ENCODE measurements at regions not wholly inside any gene's neighbourhood (a gene's known extent, or its start where the extent isn't known, plus 50 kb on each side); places are given as distances from the start of the nearest gene placed in this dataset.

DNA sequence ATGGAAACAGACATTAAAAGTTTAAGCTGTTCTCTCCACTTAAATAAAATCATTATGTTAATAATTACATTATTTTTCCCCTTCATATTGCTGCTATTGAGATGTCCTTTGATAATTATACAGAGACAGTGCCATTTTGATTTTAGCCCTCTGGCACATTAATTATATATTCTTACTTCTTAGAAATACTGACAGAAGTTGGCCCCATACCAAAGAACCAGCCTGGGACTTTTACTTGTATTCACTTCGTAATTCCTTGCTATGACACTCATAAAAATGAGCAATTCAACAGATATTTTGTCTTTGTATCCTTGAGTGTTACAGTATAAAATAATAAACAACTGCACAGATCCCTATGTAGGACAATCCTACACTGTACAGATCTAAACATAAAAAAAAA is 743.7 kb downstream of the TBC1D32 start:
- TF ChIP-seq, protein P1, sequence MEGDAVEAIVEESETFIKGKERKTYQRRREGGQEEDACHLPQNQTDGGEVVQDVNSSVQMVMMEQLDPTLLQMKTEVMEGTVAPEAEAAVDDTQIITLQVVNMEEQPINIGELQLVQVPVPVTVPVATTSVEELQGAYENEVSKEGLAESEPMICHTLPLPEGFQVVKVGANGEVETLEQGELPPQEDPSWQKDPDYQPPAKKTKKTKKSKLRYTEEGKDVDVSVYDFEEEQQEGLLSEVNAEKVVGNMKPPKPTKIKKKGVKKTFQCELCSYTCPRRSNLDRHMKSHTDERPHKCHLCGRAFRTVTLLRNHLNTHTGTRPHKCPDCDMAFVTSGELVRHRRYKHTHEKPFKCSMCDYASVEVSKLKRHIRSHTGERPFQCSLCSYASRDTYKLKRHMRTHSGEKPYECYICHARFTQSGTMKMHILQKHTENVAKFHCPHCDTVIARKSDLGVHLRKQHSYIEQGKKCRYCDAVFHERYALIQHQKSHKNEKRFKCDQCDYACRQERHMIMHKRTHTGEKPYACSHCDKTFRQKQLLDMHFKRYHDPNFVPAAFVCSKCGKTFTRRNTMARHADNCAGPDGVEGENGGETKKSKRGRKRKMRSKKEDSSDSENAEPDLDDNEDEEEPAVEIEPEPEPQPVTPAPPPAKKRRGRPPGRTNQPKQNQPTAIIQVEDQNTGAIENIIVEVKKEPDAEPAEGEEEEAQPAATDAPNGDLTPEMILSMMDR (IDR thresholded peaks at IDR 0.05) = no peak
- DNase-seq (ENCODE audit: low spot score) = no peak
- Histone ChIP-seq H3K4me3 (no peak overlapping the region), H3K27ac (no peak overlapping the region)

DNA sequence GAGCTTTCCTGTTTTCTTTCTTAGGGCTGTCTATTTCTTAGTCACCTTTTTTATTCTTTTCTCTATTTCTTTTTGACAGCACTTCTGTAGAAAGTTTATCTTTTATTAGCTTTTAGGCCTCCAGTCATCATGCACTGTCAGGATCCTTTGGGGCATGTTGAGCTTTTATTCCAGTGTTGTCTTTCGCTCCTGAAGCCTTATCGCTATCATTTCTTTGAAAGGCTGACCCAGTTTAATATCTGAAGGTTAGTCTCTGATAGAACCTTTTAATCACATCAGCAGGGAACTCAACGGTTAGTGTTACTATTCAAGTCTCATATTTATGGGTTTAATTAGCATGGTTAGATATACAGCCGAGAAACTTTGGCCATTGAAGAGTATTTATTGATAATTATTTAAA is 745.9 kb downstream of the TBC1D32 start:
- TF ChIP-seq, protein P1 (IDR thresholded peaks at IDR 0.05) = no peak
- no peak overlapping the region for H3K4me3 ChIP-seq
- no peak overlapping the region for H3K27ac ChIP-seq
- DNase-seq (ENCODE audit: low spot score) = no peak

DNA sequence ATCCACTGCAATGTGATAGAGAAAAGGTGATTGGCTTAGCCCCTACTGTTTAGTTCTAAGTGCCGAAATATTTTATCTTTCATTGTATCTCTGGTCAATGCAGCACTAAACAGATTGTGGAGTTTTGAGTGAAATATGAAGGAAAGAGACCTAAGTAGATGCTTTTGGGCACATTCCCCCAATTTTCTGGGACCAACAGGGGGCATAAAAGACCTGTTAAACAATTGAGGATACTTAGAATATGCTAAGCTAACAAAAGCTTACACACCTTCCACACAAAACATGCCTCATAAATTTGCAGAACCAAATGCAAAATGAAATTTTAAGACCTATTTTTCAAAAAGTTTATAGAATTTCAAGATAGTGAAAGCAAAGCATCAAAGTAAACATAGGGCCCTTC is 746.9 kb downstream of the TBC1D32 start:
- DNase-seq (ENCODE audit: low spot score) = no peak
- TF ChIP-seq, protein P1 (IDR thresholded peaks at IDR 0.05) = no peak
- no peak overlapping the region for H3K4me3 ChIP-seq

DNA sequence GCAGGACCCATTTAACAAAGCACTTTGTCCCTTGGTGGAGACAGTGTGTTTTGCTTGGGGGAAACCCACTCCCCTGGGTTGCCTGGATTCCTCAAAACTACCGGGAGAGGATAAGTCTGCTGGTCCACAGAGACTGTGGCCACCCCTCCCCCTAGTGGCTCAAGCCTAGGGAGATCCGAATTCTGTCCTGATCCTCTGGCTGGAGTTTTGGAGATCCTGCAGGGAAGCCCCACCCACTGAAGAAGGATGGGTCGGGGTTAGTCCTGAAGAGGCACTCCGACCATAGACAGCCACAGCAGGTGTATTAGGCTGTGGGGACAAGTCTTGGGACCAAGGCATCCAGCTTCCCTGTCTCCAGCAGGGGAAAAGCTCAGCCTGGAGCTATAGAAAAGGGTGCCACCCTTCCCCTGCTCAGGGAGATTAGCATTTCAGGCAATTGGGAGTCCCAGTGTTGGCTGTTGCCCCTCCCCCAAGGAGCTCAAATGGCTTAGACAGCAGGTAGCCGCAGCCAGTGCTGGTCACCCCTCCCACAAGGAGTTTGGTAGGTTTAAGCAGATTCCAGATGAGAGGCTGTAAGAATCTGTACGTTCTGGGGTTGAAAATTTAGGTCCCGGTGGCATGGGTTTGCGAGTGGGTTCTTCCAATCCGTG is 750.0 kb downstream of the TBC1D32 start:
- no peak overlapping the region for H3K27ac ChIP-seq
- no peak overlapping the region for H3K4me3 ChIP-seq
- DNase-seq (ENCODE audit: low spot score) = no peak
- TF ChIP-seq, protein P1 (IDR thresholded peaks at IDR 0.05) = no peak

More for the DNA sequence above, 746.9 kb downstream of the TBC1D32 start:
- no peak overlapping the region for H3K27ac ChIP-seq

DNA sequence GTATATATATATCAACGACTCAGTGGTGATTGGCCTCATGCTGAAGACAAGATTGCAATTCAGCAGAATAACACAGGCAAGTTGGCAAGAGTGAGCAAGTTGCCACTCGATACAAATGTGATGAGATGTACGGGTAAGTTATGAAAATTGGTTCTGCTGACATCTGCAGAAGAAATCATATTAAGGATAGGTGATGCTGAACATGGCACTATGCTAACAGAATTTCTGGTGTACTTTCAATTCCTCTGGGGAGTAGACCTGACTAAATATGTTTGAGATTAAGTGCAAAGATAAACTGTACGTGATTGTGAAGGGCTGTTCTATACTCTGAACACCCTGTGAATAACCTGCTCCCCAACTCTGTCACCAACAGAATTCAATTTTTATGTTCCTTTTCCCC is 758.2 kb downstream of the TBC1D32 start:
- TF ChIP-seq, protein P1 (IDR thresholded peaks at IDR 0.05) = no peak
- DNase-seq (ENCODE audit: low spot score) = no peak
- Histone ChIP-seq H3K27ac (no peak overlapping the region), H3K4me3 (no peak overlapping the region)

DNA sequence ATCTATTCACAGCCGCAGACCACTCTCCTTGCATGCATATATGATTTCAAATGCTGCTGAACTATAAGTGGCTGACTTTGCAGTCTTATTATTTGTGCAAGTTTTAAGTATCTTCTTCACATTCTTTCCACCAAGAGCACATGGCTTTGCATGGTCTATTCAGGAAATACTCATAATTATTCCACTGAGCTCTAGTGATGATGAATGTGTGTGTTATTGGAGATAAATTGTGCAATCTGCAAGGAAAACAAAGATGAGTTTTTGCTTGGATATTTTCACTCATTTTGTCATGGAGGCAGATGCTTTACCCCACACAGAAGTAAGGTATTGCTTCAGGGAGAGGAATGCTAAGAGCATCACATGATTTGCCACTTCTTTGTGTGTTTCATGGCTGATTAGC is 764.6 kb downstream of the TBC1D32 start:
- TF ChIP-seq, protein P1 (IDR thresholded peaks at IDR 0.05) = no peak
- Histone ChIP-seq H3K27ac (no peak overlapping the region), H3K4me3 (no peak overlapping the region)
- no peak for DNase-seq (ENCODE audit: low spot score)

DNA sequence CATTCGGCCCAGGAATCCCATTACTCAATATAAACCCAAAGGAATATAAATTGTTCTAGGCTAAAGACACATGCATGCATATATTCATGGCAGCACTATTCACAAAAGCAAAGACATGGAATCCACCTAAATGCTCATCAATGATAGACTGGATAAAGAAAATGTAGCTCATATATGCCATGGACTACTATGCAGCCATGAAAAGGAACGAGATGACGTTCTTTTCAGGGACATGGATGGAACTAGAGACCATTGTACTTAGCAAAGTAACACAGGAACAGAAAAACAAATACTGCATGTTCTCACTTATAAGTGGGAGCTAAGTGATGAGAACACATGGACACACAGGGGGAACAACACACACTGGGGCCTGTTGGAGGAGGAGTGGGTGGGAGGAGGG is 769.5 kb downstream of the TBC1D32 start:
- no peak for DNase-seq (ENCODE audit: low spot score)
- Histone ChIP-seq H3K4me3 (no peak overlapping the region), H3K27ac (no peak overlapping the region)
- TF ChIP-seq, protein P1 (IDR thresholded peaks at IDR 0.05) = no peak
